ENCODE measurements at regions not wholly inside any gene's neighbourhood (a gene's known extent, or its start where the extent isn't known, plus 50 kb on each side); places are given as distances from the start of the nearest gene placed in this dataset.
"Not testable (repeated sequence)": the region's sequence is repeated elsewhere in the genome, so short reads cannot be mapped to it uniquely, and the experiment has no call there.

DNA sequence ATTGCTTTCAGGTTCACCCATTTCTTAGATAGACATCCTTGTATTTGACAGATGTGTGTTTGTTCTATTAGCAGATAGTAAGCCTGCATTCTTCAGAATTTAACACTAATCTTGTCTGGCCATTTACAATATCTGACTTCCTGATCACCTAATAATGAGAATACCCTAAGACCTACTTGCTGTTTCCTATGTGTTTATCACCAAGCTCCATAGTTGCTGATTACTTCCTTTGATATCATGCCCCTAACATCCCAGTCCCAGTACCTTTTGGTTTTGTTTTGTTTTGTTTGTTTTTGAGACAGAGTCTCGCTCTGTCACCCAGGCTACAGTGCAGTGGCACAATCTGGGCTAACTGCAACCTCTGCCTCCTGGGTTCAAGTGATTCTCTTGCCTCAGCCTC, 143.6 kb upstream of the DST start:
- TF ChIP-seq, protein P1, sequence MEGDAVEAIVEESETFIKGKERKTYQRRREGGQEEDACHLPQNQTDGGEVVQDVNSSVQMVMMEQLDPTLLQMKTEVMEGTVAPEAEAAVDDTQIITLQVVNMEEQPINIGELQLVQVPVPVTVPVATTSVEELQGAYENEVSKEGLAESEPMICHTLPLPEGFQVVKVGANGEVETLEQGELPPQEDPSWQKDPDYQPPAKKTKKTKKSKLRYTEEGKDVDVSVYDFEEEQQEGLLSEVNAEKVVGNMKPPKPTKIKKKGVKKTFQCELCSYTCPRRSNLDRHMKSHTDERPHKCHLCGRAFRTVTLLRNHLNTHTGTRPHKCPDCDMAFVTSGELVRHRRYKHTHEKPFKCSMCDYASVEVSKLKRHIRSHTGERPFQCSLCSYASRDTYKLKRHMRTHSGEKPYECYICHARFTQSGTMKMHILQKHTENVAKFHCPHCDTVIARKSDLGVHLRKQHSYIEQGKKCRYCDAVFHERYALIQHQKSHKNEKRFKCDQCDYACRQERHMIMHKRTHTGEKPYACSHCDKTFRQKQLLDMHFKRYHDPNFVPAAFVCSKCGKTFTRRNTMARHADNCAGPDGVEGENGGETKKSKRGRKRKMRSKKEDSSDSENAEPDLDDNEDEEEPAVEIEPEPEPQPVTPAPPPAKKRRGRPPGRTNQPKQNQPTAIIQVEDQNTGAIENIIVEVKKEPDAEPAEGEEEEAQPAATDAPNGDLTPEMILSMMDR (IDR thresholded peaks at IDR 0.05) = no peak
- intact Hi-C loops (cut with DNase I) = no loop called here
- Histone ChIP-seq H3K27ac (no peak overlapping the region), H3K4me1 (peaks cover 0 to 22% of the 10 kb centered on the region in 2 donors), H3K36me3 (no peaks in the 10 kb centered on the region), H3K4me3 (no peak overlapping the region), H3K9me3 (no peaks in the 10 kb centered on the region), H3K27me3 (no peaks in the 10 kb centered on the region)
- no peak for DNase-seq (ENCODE audit: low spot score in 2 of 2)

DNA sequence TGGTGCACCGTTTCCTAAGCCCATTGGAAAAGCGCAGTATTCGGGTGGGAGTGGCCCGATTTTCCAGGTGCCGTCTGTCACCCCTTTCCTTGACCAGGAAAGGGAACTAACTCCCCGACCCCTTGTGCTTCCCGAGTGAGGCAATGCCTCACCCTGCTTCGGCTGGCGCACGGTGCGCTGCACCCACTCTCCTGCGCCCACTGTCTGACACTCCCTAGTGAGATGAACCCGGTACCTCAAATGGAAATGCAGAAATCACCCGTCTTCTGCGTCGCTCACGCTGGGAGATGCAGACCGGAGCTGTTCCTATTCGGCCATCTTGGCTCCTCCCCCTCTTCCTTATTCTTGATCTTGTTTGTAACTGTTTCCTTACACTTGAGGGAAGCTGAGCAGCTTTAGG, 142.8 kb upstream of the DST start:
- peaks cover 0 to 16% of the 10 kb centered on the region in 2 donors for H3K4me1 ChIP-seq
- H3K9me3 ChIP-seq; H3K27me3 ChIP-seq; H3K36me3 ChIP-seq; H3K4me3 ChIP-seq; DNase-seq (ENCODE audit: low spot score in 2 of 2); intact Hi-C loops (cut with DNase I); H3K27ac ChIP-seq: not testable (repeated sequence)

DNA sequence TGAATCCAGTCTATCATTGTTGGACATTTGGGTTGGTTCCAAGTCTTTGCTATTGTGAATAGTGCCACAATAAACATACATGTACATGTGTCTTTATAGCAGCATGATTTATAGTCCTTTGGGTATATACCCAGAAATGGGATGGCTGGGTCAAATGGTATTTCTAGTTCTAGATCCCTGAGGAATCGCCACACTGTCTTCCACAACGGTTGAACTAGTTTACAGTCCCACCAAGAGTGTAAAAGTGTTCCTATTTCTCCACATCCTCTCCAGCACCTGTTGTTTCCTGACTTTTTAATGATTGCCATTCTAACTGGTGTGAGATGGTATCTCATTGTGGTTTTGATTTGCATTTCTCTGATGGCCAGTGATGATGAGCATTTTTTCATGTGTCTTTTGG, 137.4 kb upstream of the DST start:
- H3K36me3 ChIP-seq; H3K9me3 ChIP-seq; DNase-seq (ENCODE audit: low spot score in 2 of 2); H3K27ac ChIP-seq; H3K4me3 ChIP-seq; H3K27me3 ChIP-seq; intact Hi-C loops (cut with DNase I); H3K4me1 ChIP-seq: not testable (repeated sequence)

DNA sequence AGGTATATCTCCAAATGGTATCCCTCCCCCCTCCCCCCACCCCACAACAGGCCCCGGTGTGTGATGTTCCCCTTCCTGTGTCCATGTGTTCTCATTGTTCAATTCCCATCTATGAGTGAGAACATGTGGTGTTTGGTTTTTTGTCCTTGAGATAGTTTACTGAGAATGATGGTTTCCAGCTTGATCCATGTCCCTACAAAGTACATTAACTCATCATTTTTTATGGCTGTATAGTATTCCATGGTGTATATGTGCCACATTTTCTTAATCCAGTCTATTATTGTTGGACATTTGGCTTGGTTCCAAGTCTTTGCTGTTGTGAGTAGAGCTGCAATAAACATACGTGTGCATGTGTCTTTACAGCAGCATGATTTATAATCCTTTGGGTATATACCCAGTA, 135.8 kb upstream of the DST start:
- H3K9me3 ChIP-seq; H3K27ac ChIP-seq; H3K4me3 ChIP-seq; H3K4me1 ChIP-seq; H3K27me3 ChIP-seq; DNase-seq (ENCODE audit: low spot score in 2 of 2); intact Hi-C loops (cut with DNase I); H3K36me3 ChIP-seq: not testable (repeated sequence)

DNA sequence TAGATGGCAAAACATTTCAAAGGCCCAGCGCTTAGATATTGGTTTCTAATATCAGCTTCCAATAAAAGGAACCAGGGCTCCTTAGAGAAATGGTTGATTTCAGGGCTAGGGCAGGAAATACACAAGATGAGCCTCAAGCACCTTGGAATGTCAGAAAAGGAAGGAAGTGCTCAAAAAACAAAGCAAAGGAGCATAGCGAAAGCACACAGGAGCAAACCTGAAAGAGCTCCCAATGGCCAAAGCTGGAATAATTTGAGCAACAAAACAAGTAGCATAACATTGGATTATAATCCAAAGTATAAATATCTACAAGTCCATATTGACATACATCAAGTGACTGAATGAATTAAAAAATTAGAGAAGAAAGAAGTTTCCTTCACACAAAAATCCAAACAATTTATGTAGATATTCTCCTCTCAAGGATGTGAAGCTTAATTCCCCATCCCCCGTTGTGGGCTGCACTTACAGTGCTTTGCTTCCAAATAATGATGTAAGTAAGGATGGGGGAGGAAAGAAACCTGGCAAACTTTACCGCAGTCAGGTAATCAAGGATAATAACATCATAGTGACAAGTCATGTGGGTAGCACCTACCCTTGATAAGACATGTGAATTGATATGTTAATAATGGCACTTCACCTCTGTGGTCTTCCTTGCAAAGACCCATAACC, 132.9 kb upstream of the DST start:
- H3K27ac ChIP-seq = no peak overlapping the region
- no peaks in the 10 kb centered on the region for H3K36me3 ChIP-seq
- TF ChIP-seq, protein P1 (IDR thresholded peaks at IDR 0.05) = no peak
- intact Hi-C loops (cut with DNase I) = no loop called here
- no peak for DNase-seq (ENCODE audit: low spot score in 2 of 2)
- H3K27me3 ChIP-seq = no peaks in the 10 kb centered on the region
- H3K4me3 ChIP-seq = no peak overlapping the region
- H3K4me1 ChIP-seq = peaks cover 6 to 18% of the 10 kb centered on the region in 2 donors
- H3K9me3 ChIP-seq = no peaks in the 10 kb centered on the region

DNA sequence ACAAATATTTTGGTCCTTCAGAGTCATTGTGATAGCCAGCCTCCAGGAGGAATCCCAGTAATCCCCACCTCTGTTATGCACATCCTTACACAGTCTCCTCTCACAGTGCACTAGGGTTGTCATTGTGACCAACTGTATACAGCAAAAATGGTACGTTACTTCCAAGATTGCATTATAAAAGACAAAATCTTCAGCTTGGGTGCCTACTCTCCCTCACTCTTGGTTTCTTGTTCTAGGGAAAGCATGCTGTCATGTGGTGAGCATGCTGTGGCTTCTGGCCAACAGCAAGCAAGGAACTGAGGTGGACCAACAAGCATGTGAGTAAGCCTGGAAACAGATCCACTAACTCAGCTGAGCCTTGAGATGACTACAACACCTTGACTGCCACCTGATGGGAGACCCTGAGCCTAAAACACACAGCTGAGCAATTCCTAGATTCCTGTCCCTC, 130.1 kb upstream of the DST start:
- no peaks in the 10 kb centered on the region for H3K36me3 ChIP-seq
- DNase-seq (ENCODE audit: low spot score in 2 of 2) = peak; percentile 26 to 82
- TF ChIP-seq, protein P1 (IDR thresholded peaks at IDR 0.05) = peak in 2 of 3 experiments; percentile 9 to 12

DNA sequence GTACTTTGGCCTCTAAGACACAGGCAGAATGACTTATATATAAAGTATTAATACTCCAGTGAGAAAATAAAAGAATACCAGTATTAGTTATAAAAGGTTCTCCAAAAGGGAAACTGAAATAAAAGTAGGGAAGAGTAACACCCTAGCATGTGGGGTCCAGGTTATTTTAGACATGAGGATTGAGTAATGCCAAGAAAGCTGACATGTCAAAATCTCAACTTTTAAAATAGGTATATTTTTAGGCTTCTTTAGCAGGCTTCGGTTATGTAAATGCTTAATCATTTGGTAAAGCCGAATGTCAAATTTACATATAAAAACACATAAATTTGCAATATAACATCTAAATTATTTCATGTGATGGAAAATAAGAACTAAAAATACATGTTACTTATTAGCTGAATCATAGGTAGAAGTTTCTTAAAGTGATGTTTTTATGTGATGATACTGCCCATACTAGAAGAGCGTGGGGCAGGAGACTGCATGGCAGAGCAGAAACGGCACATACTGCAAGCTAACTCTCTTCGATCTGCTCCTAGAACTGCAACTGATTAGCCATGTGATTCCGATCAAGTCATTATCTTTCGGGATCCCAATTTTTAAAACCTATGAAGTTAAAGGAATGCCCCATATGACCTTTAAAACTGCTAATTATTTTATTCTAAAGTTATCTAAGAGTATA, 129.4 kb upstream of the DST start:
- peak overlapping the region; percentile 43 to 68 for H3K27ac ChIP-seq
- no peak for DNase-seq (ENCODE audit: low spot score in 2 of 2)
- peaks cover 6 to 33% of the 10 kb centered on the region in 2 donors for H3K4me1 ChIP-seq
- intact Hi-C loops (cut with DNase I) = loop anchor here (5.0 kb wide), 1 partner anchor 70 kb away; no protein-coding TSS in a partner anchor
- H3K4me3 ChIP-seq = no peak overlapping the region
- H3K9me3 ChIP-seq = no peaks in the 10 kb centered on the region
- no peaks in the 10 kb centered on the region for H3K27me3 ChIP-seq
- TF ChIP-seq, protein P1 (IDR thresholded peaks at IDR 0.05) = no peak
- no peaks in the 10 kb centered on the region for H3K36me3 ChIP-seq

More for the DNA sequence above, 130.1 kb upstream of the DST start:
- Histone ChIP-seq H3K9me3 (no peaks in the 10 kb centered on the region), H3K4me3 (no peak overlapping the region), H3K27ac (peak overlapping the region; percentile 43 to 68), H3K4me1 (peaks cover 6 to 31% of the 10 kb centered on the region in 2 donors), H3K27me3 (no peaks in the 10 kb centered on the region)
- intact Hi-C loops (cut with DNase I) = loop anchor here (5.0 kb wide), 1 partner anchor 70 kb away; no protein-coding TSS in a partner anchor

Measured in ascending aorta (tissue), 2 donors.